ENCODE measurements at regions not wholly inside any gene's neighbourhood (a gene's known extent, or its start where the extent isn't known, plus 50 kb on each side); places are given as distances from the start of the nearest gene placed in this dataset.

DNA sequence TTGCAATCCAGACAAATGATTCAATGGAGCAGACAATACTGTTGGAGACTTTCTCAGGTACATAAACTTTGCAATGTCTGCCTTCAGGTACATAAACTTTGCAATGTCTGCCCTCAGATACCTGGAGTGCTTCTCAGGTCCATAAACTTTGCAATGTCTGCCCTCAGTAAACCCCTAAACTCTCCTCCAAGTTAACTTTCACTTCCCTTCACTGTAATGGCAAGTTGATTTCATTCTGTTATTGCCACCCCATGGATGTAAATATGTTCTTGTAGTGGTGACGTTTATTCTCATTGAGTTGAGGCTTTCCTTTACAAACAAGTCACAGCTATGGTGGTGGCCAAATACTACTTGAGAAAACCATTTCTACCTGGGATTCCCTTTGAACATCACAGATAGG, 338.8 kb downstream of the EPM2A start:
- DNase-seq (ENCODE audit: extremely low read depth in 1 of 11, low read depth in 9 of 11, low spot score in 4 of 11): no peak

DNA sequence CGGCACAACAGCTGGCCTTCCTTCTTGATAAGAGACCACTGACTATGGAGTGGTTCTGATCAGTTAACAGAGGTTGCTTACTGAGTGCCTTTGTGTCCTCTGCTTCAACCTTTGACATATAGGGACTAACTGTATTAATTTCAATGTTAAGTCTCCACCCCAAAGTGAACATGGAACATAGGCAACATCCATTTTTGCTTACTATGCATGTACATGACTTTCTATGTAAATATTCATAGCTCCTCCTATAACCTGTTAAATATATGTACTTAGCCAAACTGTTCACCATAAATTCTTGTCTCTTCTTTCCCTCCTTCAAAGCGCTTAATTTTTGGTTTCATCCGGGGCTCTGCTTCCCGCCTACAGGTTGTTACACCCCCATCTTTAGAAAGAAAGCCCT, 334.8 kb downstream of the EPM2A start:
- DNase-seq (ENCODE audit: extremely low read depth in 1 of 11, low read depth in 9 of 11, low spot score in 4 of 11): no peak

DNA sequence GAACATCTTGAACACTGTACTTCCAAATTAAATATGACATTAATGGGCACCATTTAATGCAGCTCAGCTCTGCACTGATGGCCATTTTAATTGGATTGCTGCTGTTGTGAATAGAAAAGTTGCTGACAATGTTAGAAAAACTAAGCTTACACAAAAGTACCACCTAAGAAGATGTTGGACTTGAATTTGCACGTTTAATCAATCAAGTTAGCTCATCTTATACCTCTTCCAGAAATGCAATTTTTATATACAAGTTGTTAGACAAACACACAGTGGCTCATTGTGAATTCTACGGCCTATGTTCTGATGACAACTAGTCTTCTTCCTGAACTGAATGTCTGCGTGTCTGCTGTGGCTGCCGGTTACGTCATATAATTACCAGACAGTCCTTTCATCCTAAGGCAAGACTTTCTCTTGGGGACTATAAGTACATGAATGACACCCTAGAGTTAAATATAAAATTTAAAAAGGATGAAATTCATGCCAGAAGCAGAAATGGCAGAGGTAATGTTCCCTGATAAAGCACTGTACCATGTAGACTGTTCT, 330.2 kb downstream of the EPM2A start:
- DNase-seq (ENCODE audit: extremely low read depth in 1 of 11, low read depth in 9 of 11, low spot score in 4 of 11): no peak

DNA sequence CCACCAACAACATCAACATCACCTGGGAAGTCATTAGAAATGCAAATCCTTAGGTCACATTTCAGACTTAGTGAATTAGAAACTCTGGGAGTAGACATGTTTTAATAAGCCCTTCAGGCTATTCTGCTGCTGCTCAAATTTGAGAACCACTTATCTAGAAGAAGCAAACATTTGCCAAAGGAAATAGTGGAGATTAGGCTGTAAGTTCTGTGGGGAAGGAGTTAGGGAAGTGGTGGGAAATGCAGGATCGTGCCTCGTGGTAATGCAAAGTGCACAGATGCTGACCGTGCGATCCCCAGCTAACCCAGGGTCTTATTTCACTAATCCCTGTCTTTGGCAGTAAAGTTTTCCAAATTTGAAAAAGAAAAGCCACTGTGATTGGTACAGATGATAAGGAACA, 328.5 kb downstream of the EPM2A start:
- no peak for DNase-seq (ENCODE audit: extremely low read depth in 1 of 11, low read depth in 9 of 11, low spot score in 4 of 11)

DNA sequence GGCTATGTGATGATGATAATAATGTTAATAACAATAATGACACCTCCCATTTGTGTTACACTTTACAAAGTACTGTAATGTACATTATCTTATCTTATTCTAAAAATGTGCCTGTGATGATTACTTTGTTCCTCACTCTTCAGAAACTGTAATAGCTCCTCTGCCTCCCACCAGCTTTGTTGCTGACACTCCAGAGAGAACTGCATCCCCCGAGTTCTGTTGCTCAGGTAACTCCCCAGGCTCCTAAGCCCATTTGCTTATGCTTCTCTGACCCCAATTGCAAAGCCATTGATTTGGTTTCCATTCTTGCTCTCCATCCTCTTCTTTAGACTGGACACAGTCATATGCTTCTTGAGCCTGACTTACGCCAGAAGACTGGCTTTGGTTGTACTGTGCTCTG, 319.7 kb downstream of the EPM2A start:
- DNase-seq (ENCODE audit: extremely low read depth in 1 of 11, low read depth in 9 of 11, low spot score in 4 of 11): no peak

DNA sequence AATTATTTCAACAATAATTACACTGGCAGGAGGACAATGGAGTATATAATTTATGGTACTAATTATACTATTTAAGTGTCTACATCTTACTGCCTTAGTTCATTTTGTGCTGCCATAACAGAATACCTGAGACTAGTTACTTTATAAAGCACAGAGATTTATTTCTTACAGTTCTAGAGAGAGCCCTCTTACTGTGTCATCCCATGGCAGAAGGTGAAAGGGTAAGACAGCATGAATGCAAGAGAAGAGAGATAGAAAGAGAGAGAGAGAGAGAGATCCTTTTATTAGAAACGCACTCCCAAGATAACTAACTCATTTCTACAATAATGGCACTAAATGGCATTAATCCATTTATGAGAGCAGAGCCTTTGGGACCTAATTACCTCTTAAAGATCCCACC, 314.7 kb downstream of the EPM2A start:
- no peak for DNase-seq (ENCODE audit: extremely low read depth in 1 of 11, low read depth in 9 of 11, low spot score in 4 of 11)

DNA sequence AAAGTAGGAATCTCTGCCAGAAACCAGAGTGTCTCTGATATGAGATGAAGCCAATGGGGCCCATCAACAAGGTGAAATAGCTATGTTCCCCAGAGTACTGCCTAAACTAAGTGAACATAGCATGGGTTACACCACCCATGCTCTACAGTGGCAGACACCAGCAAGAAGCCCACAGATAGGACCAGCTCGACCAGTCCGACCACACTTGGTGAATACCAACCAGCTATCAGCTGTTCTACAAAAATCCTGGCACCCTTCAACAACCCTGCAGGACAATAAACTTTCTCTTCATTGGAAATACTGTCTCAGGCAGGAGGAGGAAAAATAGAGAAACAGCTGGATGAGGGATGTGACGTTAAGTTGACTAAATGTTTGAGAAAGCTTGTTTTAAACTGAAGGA, 311.4 kb downstream of the EPM2A start:
- no peak for DNase-seq (ENCODE audit: extremely low read depth in 1 of 11, low read depth in 9 of 11, low spot score in 4 of 11)

DNA sequence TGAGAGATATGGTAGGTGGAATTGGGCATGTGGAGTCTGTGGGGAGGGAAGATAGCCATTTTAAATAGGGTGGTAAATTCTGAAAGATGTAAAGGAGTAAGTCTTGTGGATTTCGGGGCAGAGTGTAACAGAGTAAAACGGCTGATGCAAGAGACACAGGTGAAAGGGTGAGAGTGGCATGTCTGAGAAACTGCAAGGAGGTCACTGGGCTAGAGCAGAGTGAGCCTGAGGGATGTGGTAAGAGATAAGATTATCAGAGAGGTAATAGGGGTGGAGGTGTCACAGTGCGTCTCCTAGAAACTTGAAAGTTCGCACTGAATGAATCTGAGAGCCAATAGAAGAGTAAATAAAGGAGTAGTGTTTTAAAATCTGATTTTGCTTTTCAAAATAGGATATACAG, 308.1 kb downstream of the EPM2A start:
- DNase-seq (ENCODE audit: extremely low read depth in 1 of 11, low read depth in 9 of 11, low spot score in 4 of 11): no peak

DNA sequence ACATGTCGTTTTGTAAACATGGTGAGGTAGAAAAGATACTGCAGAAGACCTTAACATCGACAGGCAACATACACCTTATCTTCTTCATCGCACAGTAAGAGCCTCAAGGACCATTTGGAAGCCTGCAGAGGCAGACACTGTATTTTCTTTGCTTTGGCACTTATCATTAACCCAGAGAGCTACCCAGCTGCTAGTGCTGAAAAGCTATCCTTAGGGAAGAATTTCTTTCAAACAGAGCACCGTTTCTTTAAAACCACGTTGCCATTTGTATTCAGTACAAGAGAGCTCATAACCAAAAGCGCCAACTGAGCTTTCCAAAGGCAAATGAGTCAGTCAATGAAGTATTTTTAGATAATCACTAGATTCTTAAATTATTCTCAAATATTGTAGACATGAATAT, 306.6 kb downstream of the EPM2A start:
- DNase-seq (ENCODE audit: extremely low read depth in 1 of 11, low read depth in 9 of 11, low spot score in 4 of 11): no peak

DNA sequence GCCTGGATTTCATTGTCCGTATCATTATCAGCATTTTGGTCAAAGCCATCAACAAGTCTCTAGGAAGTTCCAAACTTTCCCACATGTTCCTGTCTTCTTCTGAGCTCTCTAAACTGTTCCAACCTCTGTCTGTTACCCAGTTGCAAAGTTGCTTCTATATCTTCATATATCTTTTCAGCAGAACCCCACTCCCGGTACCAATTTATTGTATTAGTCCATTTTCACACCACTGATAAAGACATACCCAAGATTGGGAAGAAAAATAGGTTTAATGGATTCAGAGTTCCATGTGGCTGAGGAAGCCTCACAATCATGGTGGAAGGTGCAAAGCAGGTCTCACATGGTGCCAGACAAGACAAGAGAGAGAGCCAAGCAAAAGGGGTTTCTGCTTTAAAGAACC, 293.2 kb downstream of the EPM2A start:
- no peak for DNase-seq (ENCODE audit: extremely low read depth in 1 of 11, low read depth in 9 of 11, low spot score in 4 of 11)

DNA sequence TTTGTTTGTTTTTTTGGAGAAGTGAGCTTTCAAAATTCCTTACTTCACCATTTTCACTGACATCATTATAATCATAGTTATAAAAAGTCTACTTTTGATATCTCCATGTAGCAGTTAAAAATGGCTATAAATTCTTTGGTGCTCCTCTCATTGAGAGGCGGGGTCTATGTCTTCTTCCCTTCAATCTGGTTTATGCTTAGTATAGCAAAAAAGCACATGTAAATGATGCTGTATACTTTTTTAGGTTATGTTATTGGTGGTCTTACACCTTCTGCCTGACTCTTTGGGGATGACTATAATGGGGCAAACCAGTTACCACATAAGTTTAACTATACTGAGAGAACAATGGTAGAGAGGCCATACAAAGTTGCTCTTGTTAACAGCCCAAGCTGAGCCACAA, 289.6 kb downstream of the EPM2A start:
- DNase-seq (ENCODE audit: extremely low read depth in 1 of 11, low read depth in 9 of 11, low spot score in 4 of 11): no peak

DNA sequence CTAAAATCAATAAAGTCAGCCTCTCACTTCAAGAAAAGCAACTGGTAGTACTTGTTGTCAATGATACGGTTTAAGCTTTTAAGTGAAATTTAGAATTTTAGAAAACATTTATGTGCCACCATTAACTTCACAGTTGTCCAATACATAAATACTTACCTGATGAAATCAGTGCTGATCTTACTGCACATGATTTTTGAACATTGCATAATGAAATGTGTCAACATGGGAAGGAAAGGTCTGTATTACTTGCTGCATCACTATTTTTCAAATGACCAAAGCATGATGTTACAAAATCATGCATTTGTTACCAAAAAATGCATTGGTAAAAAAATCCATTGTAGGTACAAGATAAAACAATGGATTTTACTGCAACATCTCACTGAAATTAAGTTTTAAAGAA, 284.3 kb downstream of the EPM2A start:
- no peak for DNase-seq (ENCODE audit: extremely low read depth in 1 of 11, low read depth in 9 of 11, low spot score in 4 of 11)

DNA sequence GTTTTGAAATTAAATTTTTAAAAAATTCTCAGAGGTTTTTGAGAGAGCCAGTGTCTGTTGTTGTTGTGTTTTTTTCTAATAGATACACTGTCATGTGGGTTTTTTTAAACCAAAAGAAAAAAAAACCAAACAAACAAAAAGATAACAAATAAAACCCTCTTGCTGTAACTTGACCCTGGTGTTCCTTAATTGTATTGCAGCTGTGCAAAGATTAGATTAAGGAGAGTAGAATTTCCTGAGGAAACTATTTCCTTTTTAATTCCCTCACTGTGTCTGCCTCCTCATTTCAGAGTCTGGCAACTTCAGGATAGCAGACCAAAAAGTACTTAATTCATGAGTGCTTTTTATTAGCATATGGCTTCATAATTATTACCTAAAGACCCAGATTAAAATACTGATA, 281.9 kb downstream of the EPM2A start:
- no peak for DNase-seq (ENCODE audit: extremely low read depth in 1 of 11, low read depth in 9 of 11, low spot score in 4 of 11)

DNA sequence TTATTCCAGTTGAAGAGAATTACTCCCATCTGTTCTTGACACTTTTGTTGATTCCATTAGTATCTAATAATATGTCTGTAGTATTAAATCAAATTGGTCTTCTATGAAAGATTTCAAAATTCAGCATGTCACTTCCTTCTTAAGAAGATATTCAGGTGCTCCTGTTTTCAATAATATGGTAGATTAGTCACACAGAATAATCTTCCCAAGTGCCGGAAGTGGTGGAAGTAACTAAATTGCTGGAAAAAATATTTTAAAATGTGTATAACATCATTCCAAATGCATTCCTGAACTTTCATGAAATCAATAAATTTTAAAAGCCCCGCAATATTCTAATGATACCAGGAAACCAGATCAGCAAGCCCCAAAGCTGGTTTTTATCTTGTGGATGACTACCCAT, 281.3 kb downstream of the EPM2A start:
- DNase-seq (ENCODE audit: extremely low read depth in 1 of 11, low read depth in 9 of 11, low spot score in 4 of 11): no peak

DNA sequence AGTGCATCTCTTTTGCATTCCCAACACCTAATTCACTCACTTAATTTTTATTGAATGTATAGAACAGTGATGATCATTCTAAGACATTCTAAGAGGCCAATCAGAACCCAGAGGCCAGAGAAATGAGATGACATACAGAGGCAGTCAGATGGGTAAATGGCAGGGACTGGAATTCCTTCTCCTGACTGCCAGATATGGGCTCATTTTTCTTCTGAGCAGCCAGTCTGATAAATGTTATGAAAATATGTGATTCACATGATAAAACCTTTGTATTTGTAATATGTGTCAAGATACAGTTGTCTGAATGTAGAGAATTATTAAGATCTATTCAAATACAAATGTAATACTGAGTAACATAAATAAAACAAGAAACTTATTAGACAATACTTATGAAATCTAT, 277.8 kb downstream of the EPM2A start:
- DNase-seq (ENCODE audit: extremely low read depth in 1 of 11, low read depth in 9 of 11, low spot score in 4 of 11): no peak

DNA sequence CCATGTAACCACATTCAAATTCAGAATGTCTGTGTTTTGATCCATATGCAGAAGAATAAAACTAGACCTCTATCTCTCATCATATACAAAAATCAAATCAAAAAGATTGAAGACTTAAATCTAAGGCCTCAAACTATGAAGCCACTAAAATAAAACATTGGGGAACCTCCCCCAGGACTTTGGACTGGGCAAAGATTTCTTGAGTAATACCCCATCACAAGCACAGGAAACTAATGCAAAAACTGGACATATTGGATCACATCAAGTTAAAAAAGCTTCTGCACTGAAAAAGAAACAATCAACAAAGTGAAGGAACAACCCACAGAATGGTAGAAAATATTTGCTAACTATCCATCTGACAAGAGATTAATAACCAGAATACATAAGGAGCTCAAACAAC, 266.8 kb downstream of the EPM2A start:
- DNase-seq (ENCODE audit: extremely low read depth in 1 of 11, low read depth in 9 of 11, low spot score in 4 of 11): no peak

DNA sequence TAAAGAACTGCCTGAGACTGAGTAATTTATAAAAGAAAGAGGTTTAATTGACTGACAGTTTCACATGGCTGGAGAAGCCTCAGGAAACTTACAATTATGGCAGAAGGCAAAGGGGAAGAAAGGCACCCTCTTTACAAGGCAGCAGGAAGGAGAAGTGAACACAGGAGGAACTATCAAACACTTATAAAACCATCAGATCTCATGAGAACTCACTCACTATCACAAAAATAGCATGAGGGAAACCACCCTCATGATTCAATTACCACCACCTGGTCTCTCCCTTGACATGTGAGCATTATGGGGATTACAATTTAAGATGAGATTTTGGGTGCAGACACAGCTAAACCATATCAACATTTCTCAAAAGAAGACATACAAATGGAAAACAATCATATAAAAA, 266.3 kb downstream of the EPM2A start:
- DNase-seq (ENCODE audit: extremely low read depth in 1 of 11, low read depth in 9 of 11, low spot score in 4 of 11): no peak

DNA sequence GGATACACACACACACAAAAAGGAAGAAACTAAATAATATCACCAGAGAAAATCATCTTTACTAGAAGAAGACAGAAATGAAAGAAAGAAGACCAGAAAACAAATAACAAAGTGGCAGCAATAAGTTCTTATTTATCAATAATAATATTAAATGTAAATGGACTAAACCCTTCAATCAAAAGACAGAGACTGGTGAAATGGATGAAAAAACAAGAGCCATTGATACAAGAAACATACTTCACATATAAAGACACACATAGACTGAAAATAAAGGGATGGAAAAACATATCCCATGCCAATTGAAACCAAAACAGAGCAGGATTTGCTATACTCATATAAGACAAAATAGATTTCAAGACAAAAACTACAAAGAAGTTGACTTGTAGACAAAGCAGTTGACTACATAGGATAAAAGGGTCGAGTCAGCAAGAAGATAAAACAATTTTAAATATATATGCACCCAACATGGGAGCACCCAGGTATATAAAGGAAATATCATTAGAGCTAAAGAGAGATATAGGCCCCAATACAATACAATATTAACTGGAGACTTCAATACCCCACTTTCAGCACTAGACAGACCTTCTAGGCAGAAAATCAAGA, 259.4 kb downstream of the EPM2A start:
- DNase-seq (ENCODE audit: extremely low read depth in 1 of 11, low read depth in 9 of 11, low spot score in 4 of 11): no peak

DNA sequence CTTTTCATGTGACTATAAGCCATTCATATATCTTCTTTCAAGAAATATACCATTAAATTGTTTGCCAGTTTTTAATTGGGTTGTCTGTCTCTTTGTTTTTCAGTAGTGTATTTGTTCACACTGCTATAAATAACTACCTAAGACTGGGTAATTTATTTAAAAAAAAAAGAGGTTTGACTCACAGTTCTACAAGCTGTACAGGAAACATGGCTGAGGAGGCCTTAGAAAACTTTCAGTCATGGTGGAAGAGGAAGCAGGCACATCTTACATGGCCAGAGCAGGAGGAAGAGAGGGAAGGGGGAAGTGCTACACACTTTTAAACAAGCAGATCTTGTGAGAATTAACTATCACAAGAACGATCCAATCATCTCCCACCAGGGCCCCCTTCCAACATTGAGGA, 255.3 kb downstream of the EPM2A start:
- no peak for DNase-seq (ENCODE audit: extremely low read depth in 1 of 11, low read depth in 9 of 11, low spot score in 4 of 11)

DNA sequence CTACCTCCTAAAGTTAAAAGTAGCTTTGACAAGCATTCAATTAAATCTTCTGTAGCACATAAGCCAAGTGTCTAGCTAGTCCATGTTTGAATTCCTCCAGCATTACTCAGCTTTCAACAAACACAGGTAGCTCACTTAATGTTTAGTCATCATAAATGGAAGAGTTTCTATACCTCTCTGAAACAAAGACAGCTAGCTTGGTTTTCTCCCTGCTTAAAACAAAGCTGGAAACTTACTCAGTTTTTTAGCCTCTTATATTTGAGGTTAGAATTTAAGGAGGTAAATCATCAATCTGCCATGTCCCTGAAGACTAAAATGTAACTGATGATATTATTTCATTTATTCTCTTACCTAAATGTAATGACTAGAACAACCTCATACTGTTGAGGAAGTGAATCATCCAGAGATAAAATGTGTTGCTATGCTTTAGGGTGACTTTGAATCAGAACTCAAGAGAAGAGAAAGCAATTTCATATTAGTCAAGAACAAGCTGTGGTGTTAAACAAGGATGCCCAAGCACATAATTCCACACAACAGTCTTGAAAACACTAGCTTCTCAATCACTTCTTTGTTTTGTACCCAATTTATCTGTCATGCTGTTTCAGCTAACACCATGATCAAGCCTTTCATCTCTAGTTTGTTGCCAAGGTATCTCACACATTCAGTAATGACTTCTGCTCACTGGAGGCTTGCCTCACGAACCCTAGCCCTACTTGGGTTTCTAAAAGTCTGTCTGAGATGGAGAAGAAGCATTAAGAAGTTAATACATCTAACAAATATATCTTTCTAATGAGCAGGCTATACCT, 251.9 kb downstream of the EPM2A start:
- no peak for DNase-seq (ENCODE audit: extremely low read depth in 1 of 11, low read depth in 9 of 11, low spot score in 4 of 11)

DNA sequence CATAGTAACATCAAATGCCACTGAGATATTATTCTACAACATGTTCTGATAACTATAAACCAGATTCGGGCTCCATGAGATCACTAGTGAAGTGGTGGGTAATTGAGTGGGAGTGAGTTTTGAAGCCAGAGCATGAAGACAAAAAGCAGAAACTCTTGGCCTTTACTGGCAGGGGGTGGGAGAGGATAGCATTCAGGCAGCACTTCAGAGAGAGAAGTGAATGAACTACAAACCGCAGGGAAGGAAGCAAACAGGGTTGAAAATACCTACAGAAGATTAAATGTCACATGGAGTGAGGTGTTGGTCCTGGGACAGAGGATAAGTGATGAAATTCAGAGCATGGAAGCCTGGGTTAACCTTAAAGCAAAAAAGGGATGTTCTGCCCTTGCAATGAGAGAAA, 250.0 kb downstream of the EPM2A start:
- DNase-seq (ENCODE audit: extremely low read depth in 1 of 11, low read depth in 9 of 11, low spot score in 4 of 11): no peak

All from renal cortex interstitium (tissue), 11 donors.